Gastrocnemius medialis (tissue), 4 donors: ENCODE measurements at regions not wholly inside any gene's neighbourhood (a gene's known extent, or its start where the extent isn't known, plus 50 kb on each side); places are given as distances from the start of the nearest gene placed in this dataset.

Experiments
- CTCF ChIP-seq, 5 experiments: fragments of 450-650 bp in 3 of 5; fragments of 200-600 bp in 2 of 5; sonication (generic) in 2 of 5; IDR thresholded peaks in 4 of 5; conservative IDR thresholded peaks in 1 of 5; 1 replicate in 4 of 5; 2 replicates in 1 of 5; pipeline ENCODE4 v1.5.1; 2016 to 2019; ENCODE audit warnings: antibody characterized with exemption in 5 of 5, mild to moderate bottlenecking in 3 of 5, moderate library complexity in 3 of 5
- POLR2A ChIP-seq, 2 donors: fragments of 450-650 bp; IDR thresholded peaks; one replicate each; pipeline ENCODE4 v1.6.1; 2017; ENCODE audit warnings: antibody characterized with exemption in 2 of 2, mild to moderate bottlenecking in 2 of 2, moderate library complexity in 2 of 2

GRCh38 chr4:159632031-159632430, 529.2 kb downstream of the RAPGEF2 start:
- TF ChIP-seq CTCF (IDR thresholded peaks at IDR 0.05 in 4 of 5, conservative IDR thresholded peaks at IDR 0.05 in 1 of 5) = no peak
- TF ChIP-seq POLR2A (IDR thresholded peaks at IDR 0.05) = no peak
